SH-SY5Y (cell line): ENCODE measurements at regions not wholly inside any gene's neighbourhood (a gene's known extent, or its start where the extent isn't known, plus 50 kb on each side); places are given as distances from the start of the nearest gene placed in this dataset.

Experiments used
- GATA2 ChIP-seq: IDR thresholded peaks from 2 replicates; pipeline ENCODE4 v1.6.1; 2011; ENCODE audit warnings: mild to moderate bottlenecking, low read depth, low read length
- GATA3 ChIP-seq: IDR thresholded peaks from 2 replicates; pipeline ENCODE4 v1.6.1; 2011; ENCODE audit warnings: low read depth, mild to moderate bottlenecking, low read length, moderate library complexity

- no peak for TF ChIP-seq GATA2
- TF ChIP-seq GATA3, result no peak
Measured at GRCh38 chr10:7042419-7043054, 368.3 kb downstream of the SFMBT2 start.
